ENCODE measurements at regions not wholly inside any gene's neighbourhood (a gene's known extent, or its start where the extent isn't known, plus 50 kb on each side); places are given as distances from the start of the nearest gene placed in this dataset.

GRCh38 chr13:31054632-31055031, 107.1 kb downstream of the HSPH1 start:
- TF ChIP-seq CTCF (IDR thresholded peaks at IDR 0.05) (no peak), POLR2A (IDR thresholded peaks at IDR 0.05) (no peak)

Data from lower leg skin (tissue), 3 donors.